ENCODE measurements at regions not wholly inside any gene's neighbourhood (a gene's known extent, or its start where the extent isn't known, plus 50 kb on each side); places are given as distances from the start of the nearest gene placed in this dataset.

DNA sequence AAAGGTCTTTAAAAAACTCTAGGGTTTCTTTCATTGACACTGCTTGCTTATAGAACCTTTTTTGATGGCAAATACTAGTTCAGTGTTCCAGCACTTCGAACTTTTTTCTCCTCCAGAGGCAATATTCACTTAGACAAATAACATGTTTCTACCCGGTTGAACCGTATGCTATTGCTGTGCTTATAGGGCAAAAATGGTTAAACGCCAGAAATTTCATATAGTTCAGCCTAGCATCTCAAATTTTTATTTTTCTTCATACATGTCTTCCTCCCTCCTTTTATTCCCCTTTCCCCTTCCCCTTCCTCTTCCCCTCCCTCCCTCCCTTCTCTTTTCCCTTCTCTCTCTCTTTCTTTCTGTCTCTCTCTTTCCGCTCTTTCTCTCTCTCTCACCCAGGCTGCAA is 96.9 kb upstream of the FSHR start:
- no peak for DNase-seq
- in situ Hi-C loops (cut with HindIII; ENCODE audit: low pct_ligation_motif_present, low pct_unique_long_range_greater_than_20kb, low sequenced_read_pairs): no loop called here

DNA sequence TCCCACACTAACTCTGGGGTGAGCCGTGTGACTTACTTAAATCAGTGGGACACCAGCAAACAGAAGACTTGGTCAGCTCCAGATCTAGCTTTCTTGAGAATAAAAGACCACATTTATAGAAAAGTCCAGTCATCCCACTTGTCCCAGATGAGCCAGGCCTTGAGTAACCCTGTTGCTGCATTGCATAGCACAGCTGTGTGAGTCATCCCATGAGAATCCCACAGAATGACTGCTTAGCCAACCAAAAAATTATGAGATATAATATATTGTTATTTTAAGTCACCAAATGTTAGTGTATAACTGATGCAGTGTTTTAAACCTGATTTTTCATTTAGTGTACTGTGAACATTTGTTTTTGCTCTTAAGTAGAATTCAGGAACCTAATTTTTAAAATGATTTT is 94.2 kb upstream of the FSHR start:
- in situ Hi-C loops (cut with HindIII; ENCODE audit: low pct_ligation_motif_present, low pct_unique_long_range_greater_than_20kb, low sequenced_read_pairs): no loop called here
- peak; percentile 92 for DNase-seq

DNA sequence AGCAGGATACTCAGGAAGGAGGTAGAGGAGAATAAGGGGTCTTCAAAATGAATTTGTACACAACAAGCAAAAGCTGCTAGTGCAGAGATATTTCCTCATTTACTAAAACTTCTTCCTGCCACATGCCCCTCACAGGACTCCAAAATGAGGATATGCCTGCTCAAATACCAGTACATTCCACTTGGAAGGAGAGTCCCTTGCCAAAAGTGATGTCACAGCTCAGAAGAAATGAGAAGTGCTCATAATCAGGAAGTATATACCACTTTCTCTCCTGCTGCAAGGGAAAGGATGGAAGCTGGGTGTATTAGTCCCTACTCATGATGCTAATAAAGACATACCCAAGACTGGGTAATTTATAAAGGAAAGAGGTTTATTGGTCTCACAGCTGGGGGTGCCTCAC is 87.7 kb upstream of the FSHR start:
- in situ Hi-C loops (cut with HindIII; ENCODE audit: low pct_ligation_motif_present, low pct_unique_long_range_greater_than_20kb, low sequenced_read_pairs): no loop called here
- DNase-seq: no peak

DNA sequence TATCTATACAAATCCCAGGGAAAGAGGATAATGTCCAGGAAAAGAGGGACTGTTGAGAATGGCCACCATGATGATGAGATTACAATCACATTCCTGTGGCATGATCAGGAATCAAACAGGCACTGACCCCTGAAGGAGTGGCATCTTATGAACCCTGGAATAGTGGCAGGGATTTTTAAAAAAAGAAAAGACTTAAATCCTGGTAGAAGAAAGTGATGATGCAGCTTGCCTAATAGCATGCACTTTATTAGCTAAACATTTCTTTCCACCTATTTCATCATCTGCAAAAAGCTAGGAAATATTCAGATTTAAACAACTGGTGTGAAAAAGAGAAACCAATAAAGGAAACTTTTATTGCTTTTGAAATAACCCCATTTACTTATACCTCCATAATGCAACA is 87.2 kb upstream of the FSHR start:
- DNase-seq: no peak
- in situ Hi-C loops (cut with HindIII; ENCODE audit: low pct_ligation_motif_present, low pct_unique_long_range_greater_than_20kb, low sequenced_read_pairs): no loop called here

DNA sequence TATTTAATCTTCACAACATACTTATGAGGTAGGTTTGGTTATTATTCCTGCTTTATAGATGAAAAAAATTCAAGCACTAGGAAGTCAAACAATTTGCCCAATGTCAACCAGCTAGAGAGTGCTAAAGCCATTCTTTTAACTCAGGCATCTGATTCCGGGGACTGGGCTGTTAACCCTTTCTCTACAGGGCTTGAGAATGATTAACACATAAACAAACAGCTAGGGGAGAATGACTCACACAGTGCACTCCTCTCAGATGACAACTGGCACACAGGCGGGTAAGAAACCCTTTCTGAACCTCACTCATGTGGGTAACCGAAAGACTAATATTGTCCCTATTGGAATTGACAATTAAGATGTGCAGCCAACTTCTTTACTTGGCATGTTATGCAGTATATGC is 86.3 kb upstream of the FSHR start:
- peak; percentile 69 for DNase-seq
- in situ Hi-C loops (cut with HindIII; ENCODE audit: low pct_ligation_motif_present, low pct_unique_long_range_greater_than_20kb, low sequenced_read_pairs): no loop called here

DNA sequence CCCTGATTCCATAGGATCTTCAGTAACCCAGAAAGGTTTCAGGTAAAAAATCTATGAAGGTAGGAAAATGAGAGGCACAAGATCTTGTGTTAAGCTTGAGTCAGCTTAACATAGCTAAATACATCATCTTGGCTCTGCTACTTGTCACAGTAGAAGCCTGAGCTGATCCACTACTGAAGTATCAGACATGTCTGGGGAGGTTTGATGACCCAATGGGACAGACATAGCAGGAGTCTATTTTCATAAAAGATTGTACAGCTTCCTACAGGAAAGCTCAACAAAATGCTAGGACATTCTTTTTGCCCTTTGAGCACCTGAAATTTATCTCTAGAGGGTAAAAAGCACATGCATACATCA is 84.3 kb upstream of the FSHR start:
- DNase-seq: no peak
- in situ Hi-C loops (cut with HindIII; ENCODE audit: low pct_ligation_motif_present, low pct_unique_long_range_greater_than_20kb, low sequenced_read_pairs): no loop called here

DNA sequence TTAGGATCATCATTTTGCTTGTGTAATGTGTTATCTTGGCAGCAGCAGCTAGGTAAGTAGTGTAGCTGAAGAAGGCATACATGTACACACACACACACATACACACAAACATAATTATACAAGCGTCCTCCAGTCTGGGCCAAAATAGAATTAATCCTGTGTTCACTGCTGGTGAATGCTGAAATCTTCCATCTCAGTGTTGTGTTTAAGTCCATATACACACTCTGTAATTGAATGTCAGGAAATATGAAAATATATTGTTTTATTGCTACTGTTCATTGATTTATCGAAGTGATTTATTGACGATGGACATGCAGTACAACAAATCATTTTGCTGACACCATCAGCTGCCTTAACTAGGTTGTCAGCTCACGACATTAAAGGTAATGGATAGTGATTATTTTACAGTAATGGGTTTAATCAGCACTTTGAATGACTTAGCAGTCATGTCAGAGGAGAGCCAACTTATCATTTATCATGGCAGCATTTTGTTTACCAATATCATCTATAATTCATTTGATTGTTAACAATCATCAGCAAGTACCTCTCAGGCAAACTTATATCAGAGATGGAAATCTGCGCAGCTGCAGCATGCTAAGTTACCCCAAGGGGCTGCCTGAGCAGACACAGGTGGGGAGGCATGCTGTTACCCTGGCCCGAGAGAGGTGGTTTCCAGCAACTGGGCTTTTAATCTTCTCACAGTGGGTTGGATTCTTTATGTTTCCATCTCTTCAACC is 83.7 kb upstream of the FSHR start:
- in situ Hi-C loops (cut with HindIII; ENCODE audit: low pct_ligation_motif_present, low pct_unique_long_range_greater_than_20kb, low sequenced_read_pairs): no loop called here
- no peak for DNase-seq

DNA sequence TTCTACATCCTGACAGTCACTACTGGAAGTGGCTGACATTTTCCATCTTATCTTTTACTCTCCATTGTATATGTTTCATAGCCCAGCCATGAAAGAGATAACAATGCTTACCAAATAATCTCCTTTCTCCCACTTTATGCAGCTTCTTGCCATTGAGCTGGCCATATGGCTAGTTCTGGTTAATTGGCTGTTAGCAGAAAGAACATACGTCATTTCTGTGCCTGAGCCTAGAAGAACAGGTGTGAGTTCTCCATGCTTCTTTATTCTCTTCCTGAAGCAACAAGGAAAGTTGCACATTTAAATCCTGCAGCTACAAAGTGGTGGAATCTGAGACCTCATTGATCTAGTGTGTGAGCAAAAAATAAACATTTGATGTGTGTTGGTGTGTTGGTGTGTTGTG is 82.0 kb upstream of the FSHR start:
- DNase-seq: no peak
- in situ Hi-C loops (cut with HindIII; ENCODE audit: low pct_ligation_motif_present, low pct_unique_long_range_greater_than_20kb, low sequenced_read_pairs): no loop called here

DNA sequence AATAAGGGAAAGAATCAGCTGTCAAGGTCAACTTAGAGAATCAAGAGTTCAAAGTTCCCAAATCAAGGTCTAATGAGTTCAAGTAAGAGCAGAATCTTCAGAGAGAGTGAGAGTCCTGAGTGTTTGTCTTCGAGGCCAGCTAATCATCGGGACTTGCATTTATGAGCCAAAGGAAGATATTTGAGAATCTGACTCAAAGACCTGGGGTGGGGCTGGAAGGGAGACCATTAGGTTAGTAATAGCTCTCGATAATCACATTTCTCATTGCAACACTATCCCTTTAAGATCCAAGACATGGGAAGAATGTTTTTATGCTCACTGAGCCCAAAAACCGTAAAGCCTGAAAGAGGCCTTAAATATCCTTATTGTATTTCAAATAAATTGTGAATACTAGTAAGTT is 72.0 kb upstream of the FSHR start:
- DNase-seq: no peak
- in situ Hi-C loops (cut with HindIII; ENCODE audit: low pct_ligation_motif_present, low pct_unique_long_range_greater_than_20kb, low sequenced_read_pairs): no loop called here

DNA sequence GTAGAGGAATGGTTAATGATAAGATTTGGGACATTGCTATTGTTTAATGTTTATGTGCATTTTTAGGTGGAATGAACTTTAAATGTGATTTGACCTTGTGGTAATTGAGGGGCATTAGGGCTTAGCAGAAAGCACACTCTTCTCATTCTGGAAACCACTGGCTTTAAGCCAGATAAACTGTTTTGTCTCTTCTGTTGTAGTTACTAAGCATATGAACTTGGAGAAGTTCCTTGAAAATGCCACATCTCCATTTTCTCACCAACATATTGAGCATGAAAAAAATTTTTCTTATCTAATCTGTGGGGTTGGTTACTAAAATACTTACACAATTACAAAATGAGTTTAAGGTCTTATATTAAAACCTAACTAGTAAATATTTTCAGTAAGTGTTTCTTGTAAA is 70.8 kb upstream of the FSHR start:
- no peak for DNase-seq
- in situ Hi-C loops (cut with HindIII; ENCODE audit: low pct_ligation_motif_present, low pct_unique_long_range_greater_than_20kb, low sequenced_read_pairs): no loop called here

DNA sequence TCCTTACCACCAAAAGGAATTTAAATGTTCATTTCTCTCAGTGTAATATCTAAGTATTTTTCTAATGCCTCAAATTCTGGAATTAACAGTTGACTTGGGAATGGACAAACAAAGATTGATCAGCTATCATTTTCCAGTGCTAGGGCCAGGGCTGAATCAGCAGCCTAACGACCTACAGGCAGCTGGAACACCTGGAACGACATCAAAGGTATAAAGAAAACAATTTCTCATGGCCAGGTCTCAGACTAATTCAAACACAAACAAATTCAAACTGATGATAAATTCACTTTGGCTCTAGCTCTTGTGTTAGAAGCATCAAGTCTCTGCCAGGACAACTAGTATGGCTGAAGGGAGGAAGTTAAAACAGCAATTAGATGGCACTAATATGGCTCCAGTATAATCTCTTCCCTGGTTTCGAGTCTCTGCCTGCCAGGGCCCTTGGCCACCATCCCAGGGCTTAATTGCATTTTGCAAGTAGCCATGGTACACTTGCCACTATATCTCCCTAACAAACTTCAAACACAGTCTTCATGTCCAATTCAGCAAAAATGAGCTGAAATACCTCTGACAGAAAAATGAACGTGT is 70.2 kb upstream of the FSHR start:
- in situ Hi-C loops (cut with HindIII; ENCODE audit: low pct_ligation_motif_present, low pct_unique_long_range_greater_than_20kb, low sequenced_read_pairs): no loop called here
- DNase-seq: no peak

DNA sequence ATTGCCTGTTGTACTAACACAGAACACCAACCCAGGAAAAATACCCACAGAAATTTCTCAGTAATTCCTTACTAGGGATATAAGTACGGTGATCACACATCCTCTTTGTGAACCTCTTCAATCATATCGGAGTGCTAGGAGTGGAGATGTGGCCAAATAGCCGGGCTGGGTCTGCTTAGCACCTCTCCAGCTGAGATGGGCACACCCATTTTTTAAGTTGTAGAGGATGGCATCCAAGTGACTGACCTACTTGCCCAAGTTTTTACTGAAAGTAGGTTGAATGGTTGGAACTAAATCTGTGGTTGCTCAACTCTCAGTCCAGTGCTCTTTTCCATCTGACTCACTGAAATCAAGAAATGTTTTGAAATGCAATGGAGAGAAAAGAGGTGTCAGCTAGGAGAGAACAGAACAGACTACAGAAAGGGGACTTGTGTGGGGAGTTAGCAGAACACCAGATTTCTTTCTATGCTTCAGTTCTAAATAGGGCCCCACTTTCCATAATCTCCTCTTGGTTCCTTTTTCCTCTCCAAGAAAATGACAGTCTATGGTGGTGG is 68.7 kb upstream of the FSHR start:
- in situ Hi-C loops (cut with HindIII; ENCODE audit: low pct_ligation_motif_present, low pct_unique_long_range_greater_than_20kb, low sequenced_read_pairs): no loop called here
- DNase-seq: no peak

DNA sequence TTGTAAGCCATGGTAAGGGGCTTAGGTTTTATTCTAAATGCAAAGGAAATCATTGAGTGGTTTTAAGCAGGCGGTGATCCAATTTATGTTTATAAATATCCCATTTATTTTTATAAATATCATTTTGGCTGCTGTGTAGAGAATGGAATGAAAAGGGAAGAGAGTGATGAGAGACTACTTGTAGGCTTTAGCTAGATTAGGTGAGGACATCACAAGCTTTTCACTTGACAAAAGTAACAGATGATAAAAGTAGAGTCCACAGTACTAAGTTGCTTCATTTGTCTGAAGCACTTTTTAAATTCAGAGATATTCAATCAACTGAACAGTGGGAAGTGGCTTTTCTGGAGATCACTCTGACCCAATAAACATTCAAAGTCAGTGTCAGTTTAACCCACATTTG is 65.4 kb upstream of the FSHR start:
- in situ Hi-C loops (cut with HindIII; ENCODE audit: low pct_ligation_motif_present, low pct_unique_long_range_greater_than_20kb, low sequenced_read_pairs): no loop called here
- DNase-seq: no peak

DNA sequence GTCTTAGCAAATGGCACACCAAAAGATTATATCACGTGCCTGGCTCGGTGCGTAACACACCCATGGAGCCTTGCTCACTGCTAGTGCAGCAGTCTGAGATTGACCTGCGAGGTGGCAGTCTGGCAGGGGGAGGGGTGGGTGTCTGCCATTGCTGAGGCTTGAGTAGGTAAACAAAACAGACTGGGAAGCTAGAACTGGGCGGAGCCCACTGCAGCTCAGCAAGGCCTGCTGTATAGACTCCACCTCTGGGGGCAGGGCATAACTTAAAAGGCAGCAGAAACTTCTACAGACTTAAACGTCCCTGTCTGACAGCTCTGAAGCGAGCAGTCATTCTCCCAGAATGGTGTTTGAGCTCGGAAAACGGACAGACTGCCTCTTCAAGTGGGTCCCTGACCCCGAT is 55.9 kb upstream of the FSHR start:
- no peak for DNase-seq
- in situ Hi-C loops (cut with HindIII; ENCODE audit: low pct_ligation_motif_present, low pct_unique_long_range_greater_than_20kb, low sequenced_read_pairs): no loop called here

DNA sequence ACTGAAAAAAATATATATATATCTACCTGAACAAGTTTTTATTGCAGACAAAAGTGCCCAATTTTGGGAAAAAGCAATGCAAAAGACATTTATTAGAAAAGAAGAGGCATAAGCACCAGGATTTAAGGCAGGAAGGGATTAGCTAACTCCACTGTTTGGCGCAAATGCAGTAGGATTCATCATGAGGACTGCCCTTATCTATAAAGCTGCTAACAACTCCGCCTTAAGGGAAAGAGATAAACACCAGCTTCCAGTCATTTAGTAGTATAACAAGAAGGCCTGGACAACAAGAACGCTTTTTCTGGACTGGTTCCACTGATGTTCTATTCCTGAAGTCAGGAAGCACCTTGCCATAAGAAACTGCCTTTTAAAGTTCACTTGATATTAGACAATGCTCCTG is 52.9 kb upstream of the FSHR start:
- DNase-seq: no peak
- in situ Hi-C loops (cut with HindIII; ENCODE audit: low pct_ligation_motif_present, low pct_unique_long_range_greater_than_20kb, low sequenced_read_pairs): no loop called here

Data from ACHN (cell line).